NB4 (cell line): ENCODE measurements at regions not wholly inside any gene's neighbourhood (a gene's known extent, or its start where the extent isn't known, plus 50 kb on each side); places are given as distances from the start of the nearest gene placed in this dataset.

ENCODE experiments used
- TF ChIP-seq, protein P1 (sequence below): IDR thresholded peaks from one replicate; pipeline ENCODE4 v1.5.1; 2012; ENCODE audit warnings: low read depth, low read length
- TF ChIP-seq, protein P2 (sequence below): IDR thresholded peaks from 2 replicates; pipeline ENCODE4 v1.6.1; 2011; ENCODE audit warnings: low read depth, low read length

GRCh38 chr15:48001393-48002039 is 119.3 kb upstream of the SLC24A5 start:
- TF ChIP-seq, protein P1, sequence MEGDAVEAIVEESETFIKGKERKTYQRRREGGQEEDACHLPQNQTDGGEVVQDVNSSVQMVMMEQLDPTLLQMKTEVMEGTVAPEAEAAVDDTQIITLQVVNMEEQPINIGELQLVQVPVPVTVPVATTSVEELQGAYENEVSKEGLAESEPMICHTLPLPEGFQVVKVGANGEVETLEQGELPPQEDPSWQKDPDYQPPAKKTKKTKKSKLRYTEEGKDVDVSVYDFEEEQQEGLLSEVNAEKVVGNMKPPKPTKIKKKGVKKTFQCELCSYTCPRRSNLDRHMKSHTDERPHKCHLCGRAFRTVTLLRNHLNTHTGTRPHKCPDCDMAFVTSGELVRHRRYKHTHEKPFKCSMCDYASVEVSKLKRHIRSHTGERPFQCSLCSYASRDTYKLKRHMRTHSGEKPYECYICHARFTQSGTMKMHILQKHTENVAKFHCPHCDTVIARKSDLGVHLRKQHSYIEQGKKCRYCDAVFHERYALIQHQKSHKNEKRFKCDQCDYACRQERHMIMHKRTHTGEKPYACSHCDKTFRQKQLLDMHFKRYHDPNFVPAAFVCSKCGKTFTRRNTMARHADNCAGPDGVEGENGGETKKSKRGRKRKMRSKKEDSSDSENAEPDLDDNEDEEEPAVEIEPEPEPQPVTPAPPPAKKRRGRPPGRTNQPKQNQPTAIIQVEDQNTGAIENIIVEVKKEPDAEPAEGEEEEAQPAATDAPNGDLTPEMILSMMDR: no peak
- TF ChIP-seq, protein P2, sequence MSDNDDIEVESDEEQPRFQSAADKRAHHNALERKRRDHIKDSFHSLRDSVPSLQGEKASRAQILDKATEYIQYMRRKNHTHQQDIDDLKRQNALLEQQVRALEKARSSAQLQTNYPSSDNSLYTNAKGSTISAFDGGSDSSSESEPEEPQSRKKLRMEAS: no peak
